ENCODE measurements at regions not wholly inside any gene's neighbourhood (a gene's known extent, or its start where the extent isn't known, plus 50 kb on each side); places are given as distances from the start of the nearest gene placed in this dataset.
A peak's percentile ranks its signal among the peaks of the same experiment; 100 is the strongest.
"Not testable (repeated sequence)": the region's sequence is repeated elsewhere in the genome, so short reads cannot be mapped to it uniquely, and the experiment has no call there.

DNA sequence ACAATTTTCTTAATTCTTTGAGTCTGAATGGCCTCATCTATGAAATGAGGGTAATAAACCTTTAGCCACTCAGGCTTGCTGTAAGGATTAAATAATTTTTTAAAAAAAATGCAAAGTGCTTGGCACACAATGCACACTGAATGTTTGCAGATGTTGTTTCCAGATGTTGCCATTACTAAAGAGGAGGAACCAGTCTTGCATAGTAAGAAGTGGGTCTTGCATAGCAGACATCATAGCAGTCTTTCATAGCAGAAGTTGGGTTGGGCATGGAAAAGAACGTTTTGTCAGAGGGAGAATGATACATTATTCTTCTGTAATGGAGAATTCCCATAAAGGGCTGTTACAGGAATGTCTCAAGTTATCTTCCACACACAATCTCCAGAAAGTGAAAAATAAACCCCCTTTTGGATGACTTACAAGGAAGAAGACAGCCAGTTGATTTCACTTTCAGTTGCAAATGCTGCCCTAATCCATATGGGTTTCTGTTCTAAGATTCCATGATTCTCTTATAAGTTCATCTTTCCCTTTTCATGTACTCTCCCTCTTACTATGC lies 327.7 kb downstream of the SUCLG1 start:
- no peak for ATAC-seq

DNA sequence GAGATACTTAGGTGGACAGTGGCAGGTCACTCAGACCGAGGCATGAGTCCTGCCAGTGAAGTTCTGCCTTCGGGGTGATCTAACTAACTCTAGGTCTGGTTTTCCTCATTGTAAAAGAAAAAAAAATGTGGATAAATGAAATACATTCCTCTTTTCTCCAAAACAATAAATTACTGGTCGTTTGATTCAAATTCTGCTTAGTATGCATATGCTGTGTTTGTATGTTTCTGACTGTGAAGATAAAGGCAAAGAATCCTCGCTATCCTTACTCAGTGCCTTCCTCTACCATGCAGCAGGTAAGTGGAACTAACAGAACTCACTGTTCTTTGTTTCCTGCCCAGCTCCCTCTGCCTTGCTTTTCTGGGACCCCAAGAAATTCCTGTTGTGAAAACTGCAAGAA lies 330.1 kb downstream of the SUCLG1 start:
- no peak for ATAC-seq

DNA sequence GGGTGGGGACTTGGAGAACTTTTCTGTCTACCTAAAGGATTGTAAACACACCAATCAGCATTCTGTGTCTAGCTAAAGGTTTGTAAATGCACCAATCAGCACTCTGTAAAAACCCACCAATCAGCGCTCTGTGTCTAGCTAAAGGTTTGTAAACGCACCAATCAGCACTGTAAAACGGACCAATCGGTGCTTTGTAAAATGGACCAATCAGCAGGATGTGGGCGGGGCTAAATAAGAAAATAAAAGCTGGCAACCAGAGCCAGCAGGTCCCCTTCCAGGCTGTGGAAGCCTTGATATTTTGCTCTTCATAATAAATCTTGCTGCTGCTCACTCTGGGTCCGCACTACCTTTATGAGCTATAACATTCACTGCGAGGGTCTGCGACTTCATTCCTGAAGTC lies 331.3 kb downstream of the SUCLG1 start:
- ATAC-seq = not testable (repeated sequence)

DNA sequence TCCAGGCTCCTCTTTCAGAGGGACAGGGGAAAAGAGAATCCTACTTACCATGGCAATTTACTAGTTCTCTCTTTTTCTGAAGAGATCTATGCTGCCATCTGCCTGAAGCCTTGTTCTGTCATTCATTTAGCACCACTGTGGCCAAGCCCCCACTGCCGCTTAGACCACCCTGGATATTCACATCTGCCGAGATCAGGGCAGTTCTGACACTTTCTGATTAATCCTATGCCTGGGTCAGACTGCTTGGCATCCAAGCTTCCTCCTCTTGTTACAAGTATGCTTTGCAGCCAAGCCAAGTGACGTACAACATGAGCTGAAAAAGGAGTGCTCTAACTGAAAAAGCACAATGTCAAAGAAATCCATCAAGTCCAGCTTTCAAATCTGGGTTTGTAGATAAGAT lies 332.6 kb downstream of the SUCLG1 start:
- ATAC-seq = no peak

DNA sequence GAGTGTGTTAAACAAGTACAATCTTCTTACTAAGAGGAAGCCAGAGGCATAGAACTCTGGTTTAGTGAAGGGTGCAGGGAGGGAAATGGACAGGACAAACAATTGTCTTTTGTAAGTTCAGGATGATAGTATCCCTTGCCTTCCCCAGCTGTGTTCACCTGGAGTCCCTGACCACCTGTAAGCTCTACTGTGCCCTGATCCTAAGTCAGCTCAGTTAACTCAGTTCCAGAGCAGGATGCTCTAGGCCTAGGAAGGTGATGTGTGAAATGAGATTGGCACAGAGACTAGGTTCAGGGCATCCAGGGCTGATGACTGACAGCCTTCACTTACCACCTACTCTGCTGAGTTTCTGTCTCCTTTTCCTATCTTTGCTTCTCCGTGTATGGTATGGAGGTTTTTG lies 333.0 kb downstream of the SUCLG1 start:
- no peak for ATAC-seq

DNA sequence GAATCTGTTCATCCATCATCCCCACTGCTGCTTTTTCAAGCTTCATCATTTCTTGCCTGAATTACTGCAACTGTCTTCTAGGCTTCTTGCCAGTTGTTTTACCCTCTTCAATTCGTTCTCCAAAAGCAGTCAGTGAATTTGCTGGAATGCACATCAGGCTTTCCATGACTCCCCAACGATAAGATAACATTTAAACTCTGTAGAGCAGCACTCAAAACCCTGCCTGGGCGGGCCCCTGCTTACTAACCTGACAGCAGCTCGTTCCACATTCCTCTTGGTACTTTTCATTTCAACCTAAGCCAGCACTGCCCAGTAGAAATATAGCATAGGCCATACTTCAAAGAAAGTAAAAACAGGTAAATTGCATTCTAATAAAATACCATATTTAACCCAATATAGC lies 342.9 kb downstream of the SUCLG1 start:
- no peak for ATAC-seq

DNA sequence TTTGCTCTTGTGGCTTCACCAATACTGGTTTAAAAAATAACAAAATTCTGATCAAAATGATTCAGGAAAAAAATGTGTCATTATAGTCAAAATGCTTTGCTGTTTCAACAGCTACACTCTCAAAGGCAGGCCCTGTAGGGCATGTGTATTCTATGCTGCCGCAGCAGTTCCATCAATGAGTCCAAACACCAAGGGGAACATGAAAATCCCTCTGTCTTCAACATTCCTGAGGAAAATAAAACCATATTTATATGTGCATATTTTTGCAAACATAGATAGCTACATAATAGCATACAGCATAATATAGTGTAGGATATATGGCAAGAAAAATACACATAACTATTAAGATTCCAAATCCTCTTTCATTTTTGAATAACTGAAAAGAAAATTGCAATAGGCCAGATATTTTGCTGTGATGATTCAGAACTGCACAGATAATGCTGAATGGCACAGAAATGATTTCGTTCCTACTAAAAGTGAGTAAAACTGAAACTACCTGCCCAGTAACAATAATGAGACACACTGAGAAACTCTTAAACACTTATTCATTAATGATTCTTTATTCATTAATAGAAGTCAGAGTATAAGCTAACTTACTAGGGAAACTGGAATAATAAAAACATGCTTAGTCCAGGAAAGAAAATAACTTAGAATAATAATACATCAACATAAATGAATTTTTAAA lies 343.8 kb downstream of the SUCLG1 start:
- peak in 1 of 2 donors; percentile 30 for ATAC-seq

DNA sequence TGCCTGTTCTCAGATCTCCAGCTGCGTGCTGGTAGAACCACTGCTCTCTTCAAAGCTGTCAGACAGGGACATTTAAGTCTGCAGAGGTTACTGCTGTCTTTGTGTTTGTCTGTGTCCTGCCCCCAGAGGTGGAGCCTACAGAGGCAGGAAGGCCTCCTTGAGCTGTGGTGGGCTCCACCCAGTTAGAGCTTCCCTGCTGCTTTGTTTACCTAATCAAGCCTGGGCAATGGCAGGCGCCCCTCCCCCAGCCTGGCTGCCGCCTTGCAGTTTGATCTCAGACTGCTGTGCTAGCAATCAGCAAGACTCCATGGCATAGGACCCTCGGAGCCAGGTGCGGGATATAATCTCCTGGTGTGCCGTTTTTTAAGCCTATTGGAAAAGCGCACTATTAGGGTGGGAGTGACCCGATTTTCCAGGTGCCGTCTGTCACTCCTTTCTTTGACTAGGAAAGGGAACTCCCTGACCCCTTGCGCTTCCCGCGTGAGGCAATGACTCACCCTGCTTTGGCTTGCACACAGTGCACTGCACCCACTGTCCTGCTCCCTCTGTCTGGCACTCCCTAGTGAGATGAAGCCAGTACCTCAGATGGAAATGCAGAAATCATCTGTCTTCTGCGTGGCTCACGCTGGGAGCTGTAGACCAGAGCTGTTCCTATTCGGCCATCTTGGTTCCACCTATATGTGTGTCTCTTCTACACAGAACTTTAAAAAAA lies 355.1 kb downstream of the SUCLG1 start:
- not testable (repeated sequence) for ATAC-seq

DNA sequence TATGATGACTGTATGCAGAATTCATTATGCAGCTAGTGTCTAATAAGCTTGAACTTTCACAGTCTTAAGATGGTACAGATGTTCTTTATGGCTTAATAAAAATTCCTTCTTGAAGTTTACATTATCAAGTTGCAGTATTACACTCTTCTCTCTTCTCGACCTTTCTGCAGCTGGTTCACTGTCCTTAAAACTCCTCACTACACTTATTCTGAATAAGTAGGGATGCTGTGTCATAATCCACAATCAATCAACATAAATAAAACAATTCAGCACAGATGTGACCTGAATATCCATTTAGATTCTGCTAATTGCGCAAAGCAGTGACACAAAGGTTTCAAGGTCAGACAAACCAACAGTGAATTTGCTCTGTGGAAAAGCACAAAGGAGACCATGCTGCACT lies 356.8 kb downstream of the SUCLG1 start:
- no peak for ATAC-seq

DNA sequence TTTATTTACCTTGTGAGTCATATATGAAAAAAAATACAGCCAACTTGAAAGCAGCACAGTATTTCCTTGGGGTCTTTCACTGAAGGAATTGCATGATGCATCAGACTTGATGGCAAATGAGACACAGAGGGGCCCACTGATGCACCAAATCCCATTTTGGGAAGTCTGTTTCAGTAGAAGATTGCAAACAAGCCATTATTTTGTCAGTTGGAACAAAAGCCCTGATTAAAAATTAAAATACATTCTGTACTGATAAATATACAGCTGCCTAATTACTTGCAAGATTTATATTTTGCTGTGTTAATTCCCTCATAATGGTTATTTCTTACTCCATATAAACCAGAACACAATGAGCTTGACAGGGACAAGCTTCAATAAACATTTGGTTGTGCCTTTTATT lies 370.4 kb downstream of the SUCLG1 start:
- ATAC-seq = no peak

DNA sequence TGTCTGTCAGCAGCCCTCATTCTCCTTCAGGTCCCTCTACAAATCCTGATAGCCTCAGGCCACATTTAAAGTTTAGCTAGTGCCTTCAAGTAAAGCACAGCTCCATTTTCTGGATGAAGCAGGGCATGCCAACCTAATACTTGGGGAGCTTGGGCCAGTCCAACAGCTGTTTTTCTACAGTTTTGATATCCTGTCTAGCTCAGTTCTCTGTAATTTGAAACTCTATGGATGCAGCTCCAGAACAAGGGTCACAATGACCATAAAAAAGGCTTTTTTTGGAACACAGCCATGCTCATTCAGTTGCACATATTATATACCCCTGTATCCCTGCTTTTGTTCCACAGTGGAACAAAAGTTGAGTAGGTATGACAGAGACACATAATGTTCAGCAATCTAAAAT lies 373.5 kb downstream of the SUCLG1 start:
- no peak for ATAC-seq

DNA sequence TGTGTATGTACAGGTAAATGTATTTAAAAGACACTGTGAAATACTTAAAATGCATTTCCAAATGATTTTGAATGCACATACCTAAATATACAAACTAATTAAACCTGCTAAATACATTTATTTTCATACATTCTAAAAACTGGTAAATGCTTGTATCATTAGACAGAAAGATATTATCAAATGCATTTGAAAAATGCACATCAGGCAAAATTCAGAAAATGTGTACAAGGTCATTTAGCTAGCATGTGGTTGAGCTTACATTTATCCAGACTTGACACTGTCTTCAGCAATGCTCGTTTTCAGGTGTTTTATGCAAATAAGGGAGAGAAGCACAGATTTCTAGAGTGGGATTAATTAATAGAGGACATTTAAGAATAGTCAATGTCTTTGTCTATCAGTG lies 374.2 kb downstream of the SUCLG1 start:
- ATAC-seq = no peak

DNA sequence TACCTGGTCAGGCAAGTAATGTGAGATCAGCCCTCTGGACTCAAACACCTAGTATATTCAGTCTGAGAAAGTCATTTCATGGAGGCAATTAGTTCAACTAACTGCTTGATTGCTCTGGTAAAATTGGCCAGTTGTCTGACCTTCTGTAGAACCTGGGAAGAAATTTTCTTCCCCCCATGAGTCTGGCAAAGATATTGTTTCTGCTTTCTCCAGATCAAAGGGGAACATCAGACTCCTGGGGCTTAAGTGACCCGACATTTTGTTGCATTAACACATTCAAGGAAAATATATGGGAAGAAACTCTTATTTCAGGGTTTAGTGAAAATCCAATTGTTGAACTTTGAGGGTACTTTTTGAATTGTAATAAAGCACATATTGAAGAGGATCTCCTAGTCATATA lies 375.1 kb downstream of the SUCLG1 start:
- no peak for ATAC-seq

DNA sequence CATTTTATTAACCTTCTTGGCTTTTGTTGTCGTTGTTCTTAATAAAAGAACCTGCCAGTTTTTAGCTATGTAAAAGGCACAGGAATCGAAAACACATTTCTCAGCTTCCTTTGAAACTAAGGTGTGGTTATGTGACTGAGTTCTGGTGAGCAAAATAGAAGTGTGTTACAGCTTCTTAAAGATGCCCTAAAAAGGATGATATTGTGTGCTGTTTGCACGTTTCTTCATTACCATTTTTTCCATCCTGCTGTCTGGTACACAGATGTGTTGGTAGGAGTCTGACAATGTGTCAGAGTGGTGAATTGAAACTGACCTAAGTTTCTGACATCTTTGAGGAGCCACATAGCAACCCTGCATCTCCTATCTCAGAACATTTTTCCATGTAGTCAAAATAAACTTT lies 380.6 kb downstream of the SUCLG1 start:
- ATAC-seq = no peak

DNA sequence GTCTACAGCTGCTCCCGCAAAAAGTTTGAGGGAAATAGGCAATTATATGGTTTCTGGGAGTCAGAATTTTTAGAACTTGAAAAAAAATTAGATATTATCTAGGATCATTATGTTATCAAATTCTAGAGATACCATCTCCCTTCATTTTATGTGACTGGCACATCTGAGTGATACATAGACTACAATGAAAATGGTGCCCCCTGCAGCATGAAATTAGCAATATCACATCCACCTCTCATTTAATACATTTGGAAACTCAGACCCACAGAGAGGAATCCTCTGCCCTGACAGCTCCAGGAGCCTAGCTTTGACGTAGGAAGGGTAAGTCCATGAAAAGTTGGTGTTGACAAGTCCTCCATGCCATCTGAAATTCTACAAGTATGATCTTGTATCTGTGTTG lies 381.6 kb downstream of the SUCLG1 start:
- no peak for ATAC-seq

DNA sequence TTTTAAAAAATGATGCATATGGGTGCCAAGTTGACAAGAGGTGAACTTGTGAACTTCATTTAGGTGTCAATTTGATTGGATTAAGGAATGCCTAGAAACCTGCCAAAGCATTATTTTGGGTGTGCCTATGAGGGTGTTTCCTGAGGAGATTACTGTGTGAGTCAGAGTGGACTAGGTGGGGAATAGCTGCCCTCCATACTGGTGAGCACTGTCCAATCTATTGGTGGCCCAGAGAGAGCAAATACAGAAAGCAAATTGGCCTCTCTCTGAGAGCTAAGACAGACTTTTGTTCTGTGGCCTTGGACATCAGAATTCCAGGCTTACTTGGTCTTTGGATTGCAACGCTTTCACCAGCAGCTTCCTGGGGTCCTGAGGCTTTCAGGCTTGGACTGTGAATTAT lies 388.0 kb downstream of the SUCLG1 start:
- ATAC-seq = no peak

DNA sequence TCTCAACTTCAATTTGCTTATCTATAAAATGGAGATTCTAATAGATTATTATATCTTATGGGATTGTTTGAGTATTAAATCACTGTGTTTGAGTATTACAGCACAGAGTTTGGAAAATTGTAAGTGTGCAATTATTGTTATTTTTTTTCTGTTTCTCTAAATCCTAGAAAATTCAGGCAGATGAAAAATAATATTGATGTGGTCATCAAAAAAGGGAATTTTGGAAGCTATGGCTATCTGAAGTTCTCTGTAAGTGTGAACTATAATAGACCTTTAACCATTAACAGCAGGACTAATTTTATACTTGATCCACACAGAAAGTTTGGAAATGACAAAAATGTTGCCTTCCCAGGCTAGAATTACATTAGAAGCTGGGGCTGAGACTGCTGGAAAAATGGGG lies 393.2 kb downstream of the SUCLG1 start:
- ATAC-seq = no peak

DNA sequence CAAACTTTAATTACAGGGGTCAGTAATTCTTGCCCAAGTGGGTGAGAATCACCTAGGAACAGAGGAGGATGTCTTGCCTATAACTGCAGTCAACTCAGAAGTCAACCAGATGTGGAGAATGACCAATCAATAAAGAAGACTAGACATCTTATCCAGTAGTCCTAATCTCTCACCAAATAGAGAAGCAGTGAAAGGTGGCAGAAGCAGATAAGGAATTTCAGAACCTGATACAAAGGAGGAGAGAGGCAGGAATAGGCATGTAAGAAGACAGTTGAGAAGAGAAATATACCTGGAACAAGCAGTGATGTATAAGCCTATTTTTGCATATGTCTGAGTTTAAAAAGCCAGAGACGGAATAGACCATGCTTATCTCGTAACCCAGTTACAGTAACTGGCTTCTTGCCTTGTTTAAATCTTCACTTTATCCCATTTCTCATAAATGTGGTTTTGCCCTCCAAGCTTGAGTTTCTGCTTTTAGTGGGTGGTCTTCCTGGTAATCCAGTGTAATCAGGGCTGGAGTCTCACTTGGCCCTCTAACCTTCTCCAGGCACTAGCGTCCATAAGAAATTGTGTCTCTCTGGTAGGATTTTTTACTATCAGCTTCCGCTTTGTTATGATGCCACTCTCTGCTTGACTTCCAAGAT lies 401.0 kb downstream of the SUCLG1 start:
- no peak for ATAC-seq

DNA sequence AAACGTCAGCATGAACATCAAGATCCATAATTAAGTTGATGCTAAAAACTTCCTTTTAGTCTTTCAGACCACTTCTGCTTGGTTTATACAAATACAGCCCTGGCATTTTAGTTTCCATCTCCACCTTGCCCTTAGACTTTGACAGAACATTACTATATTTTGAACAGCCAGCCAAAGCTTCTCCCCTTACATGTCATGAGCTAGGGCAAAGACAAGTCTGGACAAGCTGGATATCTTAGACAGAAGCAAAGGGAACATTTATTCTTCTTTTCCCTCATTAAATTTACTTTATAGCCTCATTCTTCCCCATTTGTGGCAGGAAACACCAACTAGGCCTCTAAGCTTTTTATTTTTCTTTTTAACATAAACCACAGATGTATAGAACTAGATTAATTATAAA lies 403.3 kb downstream of the SUCLG1 start:
- ATAC-seq = no peak

DNA sequence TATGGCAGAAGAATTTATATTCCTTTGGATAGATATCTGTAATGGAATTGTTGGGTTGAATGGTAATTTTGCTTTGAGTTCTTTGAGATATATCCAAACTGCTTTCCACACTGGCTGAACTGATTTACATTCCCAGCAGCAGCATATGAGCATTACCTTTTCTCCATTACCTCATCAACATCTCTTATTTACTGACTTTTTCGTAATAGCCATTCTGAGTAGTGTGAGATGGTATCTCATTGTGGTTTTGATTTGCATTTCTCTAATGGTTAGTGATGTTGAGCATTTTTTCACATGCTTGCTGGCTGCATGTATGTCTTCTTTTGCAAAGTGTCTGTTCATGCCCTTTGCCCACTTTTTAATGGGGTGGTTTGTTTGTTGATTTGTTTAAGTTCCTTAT lies 404.5 kb downstream of the SUCLG1 start:
- not testable (repeated sequence) for ATAC-seq

DNA sequence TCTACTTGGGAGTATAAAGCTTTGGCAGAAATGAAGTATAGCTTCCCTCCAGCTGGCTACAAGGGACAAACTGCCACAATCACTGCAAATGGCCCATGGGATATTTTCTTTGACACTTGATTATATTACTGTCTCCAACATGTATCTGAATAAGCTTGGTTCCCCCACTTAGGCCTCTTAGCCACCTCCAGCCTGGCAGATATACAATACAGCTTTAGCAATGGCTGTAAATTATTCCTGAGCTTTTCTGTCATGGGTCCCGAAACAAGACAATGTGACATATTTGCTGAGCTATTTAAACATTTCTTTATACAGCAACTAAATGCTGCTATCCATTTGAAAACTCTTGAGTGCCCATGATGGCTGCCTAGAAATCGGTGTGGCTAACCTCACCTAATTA lies 406.2 kb downstream of the SUCLG1 start:
- no peak for ATAC-seq

DNA sequence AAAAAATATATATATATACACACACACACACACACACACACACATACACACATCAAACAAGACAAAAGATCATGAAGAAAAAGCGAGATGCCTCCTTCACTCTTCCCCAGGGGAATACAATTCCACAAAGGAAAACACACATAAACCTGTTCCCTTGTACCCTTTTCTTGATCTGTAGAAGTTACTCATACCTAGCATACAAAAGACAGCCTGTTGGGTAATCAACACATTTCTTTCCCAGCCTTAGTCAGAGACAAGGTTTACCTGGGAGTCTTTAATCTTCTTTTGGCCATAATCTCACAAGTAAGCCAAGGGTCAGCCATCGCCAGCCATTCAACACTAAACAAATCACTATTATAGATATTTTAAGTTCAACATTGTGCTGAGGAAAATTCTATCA lies 407.0 kb downstream of the SUCLG1 start:
- ATAC-seq = no peak

DNA sequence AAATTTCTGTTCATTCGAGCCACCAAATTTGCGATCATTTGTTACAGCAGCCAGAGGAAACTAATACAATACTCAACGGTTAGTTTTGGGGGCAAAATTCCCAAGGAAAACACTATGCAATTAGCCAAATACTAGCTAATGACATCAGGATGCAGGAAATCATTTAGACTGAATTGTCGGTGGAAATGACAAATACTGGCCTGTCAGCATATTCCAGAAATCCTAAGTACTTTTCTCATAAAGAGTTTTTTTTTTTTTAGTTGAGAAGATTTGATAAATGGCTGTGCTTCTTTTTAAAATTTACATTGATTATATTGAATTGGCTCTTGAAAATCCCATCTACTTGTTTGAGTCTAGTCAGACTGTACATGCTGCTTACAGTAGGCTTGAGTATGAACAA lies 410.1 kb downstream of the SUCLG1 start:
- ATAC-seq = no peak

DNA sequence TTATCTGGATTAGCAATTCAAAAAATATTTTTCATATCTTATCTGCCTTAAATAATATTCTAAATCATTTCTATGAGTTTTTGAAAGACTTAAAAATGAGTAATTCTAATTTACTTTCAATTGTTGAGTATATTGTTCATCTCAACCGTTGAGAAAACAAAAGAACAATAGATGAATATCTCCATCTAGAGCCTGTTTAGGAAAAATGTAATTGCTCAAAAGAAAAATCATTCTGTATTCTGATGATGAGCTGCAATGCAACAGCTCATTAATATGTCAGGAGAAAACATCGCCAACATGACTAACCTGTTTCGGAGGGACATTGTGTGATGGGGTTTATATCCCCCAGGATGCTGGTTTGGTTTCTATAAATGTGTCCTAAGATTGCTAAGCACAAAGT lies 417.6 kb downstream of the SUCLG1 start:
- ATAC-seq = no peak

Measured in activated CD4-positive, CD25-positive, alpha-beta regulatory T cell treated with anti-CD3 and anti-CD28 coated beads, Interleukin-2, amount 50 U/mL, for 24 hours (primary cell).